ENCODE measurements at regions not wholly inside any gene's neighbourhood (a gene's known extent, or its start where the extent isn't known, plus 50 kb on each side); places are given as distances from the start of the nearest gene placed in this dataset.
"Not testable (repeated sequence)": the region's sequence is repeated elsewhere in the genome, so short reads cannot be mapped to it uniquely, and the experiment has no call there.

GRCh38 chr7:9725940-9726663 is 1247.6 kb upstream of the PHF14 start:
- DNase-seq, result not testable (repeated sequence)

- not testable (repeated sequence) for DNase-seq
Observed at GRCh38 chr7:9726811-9727210, 1246.9 kb upstream of the PHF14 start.

DNA sequence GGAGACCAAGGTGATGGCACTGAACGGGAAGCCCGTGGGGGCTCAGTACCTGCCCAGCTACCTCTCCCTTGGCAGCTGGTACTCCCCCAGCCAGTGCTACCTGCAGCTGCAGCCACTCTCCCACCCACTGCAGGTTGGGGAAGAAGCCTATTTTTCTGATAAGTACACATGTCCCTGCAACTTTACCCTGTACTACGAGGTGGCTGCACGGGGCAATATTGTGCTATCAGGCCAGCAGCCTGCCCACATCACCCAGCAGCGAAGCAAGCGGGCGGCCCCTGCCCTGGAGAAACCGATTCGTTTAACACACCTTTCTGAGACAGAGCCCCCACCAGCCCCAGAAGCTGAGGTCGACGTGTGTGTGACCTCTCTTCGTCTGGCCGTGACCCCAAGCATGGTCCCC is 1246.2 kb upstream of the PHF14 start:
- not testable (repeated sequence) for DNase-seq

DNA sequence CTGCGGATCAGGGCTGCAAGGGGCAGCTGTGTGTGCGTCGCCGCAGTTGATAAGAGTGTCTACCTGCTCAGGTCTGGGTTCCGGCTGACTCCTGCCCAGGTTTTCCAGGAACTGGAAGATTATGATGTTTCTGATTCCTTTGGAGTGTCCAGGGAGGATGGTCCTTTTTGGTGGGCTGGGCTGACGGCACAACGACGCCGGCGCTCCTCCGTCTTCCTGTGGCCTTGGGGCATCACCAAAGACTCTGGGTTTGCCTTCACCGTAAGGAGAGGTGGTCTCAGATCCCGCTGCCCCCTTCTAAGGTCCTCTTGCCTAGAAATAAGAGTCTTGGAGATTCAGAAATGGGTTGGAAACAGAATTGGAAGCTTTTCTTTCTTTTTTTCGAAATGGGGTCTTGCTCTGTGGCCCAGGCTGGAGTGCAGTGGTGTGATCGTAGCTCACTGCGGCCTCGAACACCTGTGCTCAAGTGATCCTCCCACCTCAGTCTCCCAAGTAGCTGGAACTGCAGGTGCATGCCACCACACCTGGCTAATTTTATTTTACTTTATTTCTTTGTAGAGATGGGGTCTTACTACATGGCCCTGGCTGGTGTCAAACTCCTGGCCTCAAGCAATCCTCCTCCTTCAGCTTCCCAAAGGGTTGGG is 1245.5 kb upstream of the PHF14 start:
- not testable (repeated sequence) for DNase-seq

DNA sequence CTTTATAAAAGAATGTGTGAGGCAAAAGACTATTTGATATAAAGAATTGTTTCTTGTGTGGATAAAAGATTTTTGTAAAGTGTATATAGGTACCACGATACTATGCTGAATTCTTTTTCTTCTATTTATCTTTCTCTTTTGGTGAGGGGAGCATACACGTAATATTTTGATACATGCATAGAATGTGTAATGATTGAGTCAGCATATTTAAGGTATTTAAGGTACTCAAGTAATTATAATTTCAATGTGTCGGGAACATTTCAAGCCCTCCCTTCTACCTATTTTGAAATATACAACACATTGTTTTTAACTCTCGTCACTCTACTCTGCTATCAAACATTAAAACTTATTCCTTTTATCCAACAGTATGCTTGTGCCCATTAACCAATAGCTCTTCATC is 1221.6 kb upstream of the PHF14 start:
- DNase-seq, result no peak

DNA sequence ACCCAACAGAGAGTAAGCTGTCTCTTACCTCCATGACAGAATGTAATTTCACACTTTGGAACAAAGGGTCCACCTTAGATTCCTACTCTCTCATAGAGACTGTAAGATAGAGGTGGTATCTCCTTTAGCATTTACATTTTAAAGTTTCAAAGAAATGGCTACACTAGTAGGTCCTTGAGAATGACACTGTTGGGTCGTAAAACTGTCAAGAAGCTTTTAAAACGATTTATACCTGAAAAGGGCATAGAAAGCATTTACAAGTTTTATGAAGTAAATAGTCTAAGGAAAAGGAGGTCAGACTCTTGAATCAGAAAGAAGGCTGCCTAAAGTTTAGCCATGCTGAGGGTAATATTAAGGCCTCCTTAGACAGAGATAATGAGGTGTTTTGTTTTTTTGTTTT is 1212.4 kb upstream of the PHF14 start:
- no peak for DNase-seq

- no peak for DNase-seq
Observed at GRCh38 chr7:9776900-9777299, 1196.8 kb upstream of the PHF14 start.

- no peak for DNase-seq
Observed at GRCh38 chr7:9778367-9778766, 1195.3 kb upstream of the PHF14 start.

- DNase-seq, result no peak
Observed at GRCh38 chr7:9781710-9782109, 1192.0 kb upstream of the PHF14 start.

DNA sequence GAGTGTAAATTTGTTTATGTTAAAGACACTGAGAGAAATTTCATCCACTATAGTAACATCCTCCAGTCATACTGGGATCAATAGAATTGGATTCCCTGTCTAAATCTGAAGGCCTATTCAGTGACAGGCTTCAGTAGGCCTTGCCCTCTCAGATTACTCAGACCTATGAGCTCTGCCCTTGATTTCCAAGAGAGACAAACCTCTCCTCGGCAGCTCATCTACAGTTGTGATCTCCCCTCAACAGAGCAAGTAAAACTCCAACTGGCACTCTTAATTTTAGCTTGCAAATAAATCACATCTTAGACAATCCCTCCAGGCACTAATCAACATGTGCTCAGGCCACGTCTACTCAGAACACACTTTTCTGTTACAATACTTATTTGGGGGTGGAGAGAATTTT is 1191.4 kb upstream of the PHF14 start:
- DNase-seq, result no peak

DNA sequence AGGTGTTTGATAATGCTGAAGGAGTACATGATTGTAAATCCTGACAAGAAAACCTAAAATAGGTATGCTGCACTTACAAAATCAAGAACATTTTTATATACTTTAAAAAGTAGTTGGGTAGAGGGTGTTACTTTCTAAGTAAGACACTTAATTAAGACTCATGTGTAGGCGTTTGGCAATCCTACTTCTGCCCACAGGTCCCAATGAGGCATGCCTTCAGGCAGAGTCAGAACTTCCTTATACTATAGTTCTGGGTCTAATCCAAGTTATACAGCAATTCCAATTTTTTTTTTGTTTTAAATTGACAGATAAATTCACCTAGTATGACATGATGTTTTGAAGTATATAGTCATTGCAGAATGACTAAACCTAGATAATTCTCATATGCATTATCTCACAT is 1188.5 kb upstream of the PHF14 start:
- no peak for DNase-seq

- no peak for DNase-seq
Observed at GRCh38 chr7:9796241-9796640, 1177.4 kb upstream of the PHF14 start.

- no peak for DNase-seq
Observed at GRCh38 chr7:9822458-9823290, 1151.0 kb upstream of the PHF14 start.

GRCh38 chr7:9835199-9835598 is 1138.5 kb upstream of the PHF14 start:
- no peak for DNase-seq

- DNase-seq, result no peak
Observed at GRCh38 chr7:9836671-9837070, 1137.0 kb upstream of the PHF14 start.

- no peak for DNase-seq
Observed at GRCh38 chr7:9842301-9842700, 1131.4 kb upstream of the PHF14 start.

DNA sequence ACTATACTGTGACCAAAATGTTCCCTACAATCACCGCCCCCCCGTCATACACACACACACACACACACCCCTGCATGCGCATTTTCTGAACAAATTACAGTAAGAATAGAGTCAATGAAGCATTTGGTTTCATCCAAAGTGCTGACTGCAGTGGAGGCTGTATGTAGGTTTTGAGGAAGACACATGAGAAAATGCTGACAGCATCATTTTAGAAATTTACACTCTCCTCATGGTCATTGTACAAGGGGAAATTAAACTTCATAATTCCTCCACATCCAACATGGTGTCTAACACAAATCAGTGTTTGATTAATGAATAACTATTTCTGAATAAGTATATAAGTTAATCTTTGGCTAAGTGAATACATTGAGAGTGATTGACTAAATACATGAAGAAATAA is 1126.8 kb upstream of the PHF14 start:
- no peak for DNase-seq

DNA sequence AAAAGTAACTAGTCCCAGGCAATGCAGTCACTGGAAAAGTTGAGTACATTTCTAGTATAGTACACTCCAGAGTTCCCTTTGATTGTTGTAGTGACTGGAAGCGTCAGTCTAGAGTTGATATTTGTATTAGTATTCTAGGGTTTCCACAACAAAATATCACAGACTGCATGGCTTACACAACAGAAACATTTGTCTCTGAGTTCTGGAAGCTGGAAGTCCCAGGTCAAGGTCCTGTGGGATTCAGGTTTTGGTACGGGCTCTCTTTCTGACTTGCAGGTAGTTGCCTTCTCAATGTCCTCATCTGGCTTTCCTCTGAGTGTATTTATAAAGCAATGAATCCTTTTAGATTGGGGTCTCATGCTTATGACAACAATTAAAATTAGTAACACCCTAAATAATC is 1119.1 kb upstream of the PHF14 start:
- DNase-seq, result no peak

GRCh38 chr7:9856668-9857067 is 1117.0 kb upstream of the PHF14 start:
- DNase-seq, result no peak

DNA sequence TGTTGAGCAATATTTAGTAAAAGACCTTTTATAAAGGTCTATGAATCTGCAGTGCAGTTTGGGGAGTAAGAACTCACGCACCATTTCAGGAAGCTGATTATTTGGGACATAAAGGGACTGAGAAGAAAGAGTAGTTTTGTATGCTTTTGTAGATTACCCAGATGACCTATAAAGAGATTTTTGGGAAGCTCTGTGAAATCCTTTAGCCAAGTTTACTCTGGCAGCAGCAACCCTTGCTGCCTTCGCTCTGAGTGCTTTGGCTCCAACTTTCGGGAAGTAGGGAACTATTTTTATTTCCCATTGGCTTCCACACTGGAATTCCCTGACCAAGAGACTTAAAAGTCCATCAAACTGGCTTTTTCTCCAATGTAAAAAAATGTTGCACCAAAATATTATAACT is 1110.1 kb upstream of the PHF14 start:
- DNase-seq, result no peak

DNA sequence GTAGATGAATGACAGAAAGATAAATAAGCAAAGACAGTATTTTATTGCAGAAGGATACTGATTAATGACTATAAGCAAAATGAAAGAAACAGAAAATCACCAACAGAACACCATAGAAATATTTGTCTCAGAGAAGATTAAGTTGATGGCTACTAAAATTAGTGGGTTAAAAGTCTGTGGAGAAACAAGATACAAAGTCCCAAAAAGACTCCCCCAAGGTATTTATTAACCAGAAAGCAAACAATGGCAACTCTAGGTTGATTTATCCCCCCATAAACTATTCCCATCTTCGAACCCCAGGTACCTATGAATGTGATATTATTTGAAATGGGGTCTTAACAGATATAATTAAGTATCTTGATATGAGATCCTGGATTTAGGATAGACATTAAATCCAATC is 1104.5 kb upstream of the PHF14 start:
- DNase-seq, result no peak

- DNase-seq, result no peak
Observed at GRCh38 chr7:9869566-9869965, 1104.1 kb upstream of the PHF14 start.

DNA sequence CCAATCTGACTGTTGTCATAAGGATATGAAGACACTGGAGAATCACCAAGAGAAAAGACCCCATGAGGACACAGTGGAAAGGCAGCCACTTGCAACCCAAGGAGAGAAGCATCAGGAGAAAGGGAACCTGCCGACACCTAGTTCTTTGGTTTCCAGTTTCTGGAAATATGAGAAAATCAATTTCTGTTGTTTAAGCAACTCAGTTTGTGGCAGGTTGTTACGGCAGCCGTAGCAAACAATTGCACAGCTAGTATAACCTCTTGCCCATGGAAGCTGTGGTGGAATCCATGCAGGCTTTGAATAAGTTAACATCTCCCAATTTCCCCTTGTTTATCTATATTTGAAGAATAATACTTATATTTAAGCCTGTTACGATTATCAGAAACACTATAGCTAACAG is 1103.0 kb upstream of the PHF14 start:
- DNase-seq, result no peak

DNA sequence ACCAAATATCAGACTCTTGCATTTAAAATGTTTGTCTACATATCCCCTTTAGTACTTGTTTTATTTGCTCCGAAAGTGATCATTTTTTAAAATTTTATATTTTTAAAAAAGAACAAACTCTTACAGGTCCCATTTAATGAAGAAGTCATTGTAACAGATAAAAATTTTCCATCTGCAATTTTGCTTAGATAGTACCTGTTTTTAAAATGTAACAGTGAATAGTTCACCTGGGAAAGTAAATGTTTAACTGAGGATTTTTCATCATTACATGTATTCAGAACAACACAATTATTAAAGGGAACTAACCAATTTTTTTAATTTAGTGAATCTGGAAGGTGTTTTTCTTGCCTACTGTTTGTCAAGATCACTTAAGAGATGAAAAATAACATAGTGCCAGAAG is 1099.5 kb upstream of the PHF14 start:
- DNase-seq, result no peak
